Transverse colon (tissue), 4 donors: ENCODE measurements at regions not wholly inside any gene's neighbourhood (a gene's known extent, or its start where the extent isn't known, plus 50 kb on each side); places are given as distances from the start of the nearest gene placed in this dataset.

Experiments
- POLR2A ChIP-seq: fragments of 450-650 bp; IDR thresholded peaks from one replicate; pipeline ENCODE4 v1.6.1; 2016; ENCODE audit warnings: antibody characterized with exemption, mild to moderate bottlenecking, moderate library complexity
- POLR2AphosphoS5 ChIP-seq, 3 donors: sonication (generic); formaldehyde crosslinking; IDR thresholded peaks; one replicate each; pipeline ENCODE4 v1.6.1; 2016; ENCODE audit warnings: antibody characterized with exemption in 3 of 3
- TF ChIP-seq, protein P1 (sequence below), 5 experiments: fragments of 200-600 bp in 3 of 5; fragments of 450-650 bp in 2 of 5; sonication (generic) in 3 of 5; IDR thresholded peaks; 1 replicate in 2 of 5; 2 replicates in 3 of 5; pipeline ENCODE4 v1.5.1; 2016 to 2017; ENCODE audit warnings: antibody characterized with exemption in 5 of 5, inconsistent platforms in 3 of 5, mild to moderate bottlenecking in 2 of 5, moderate library complexity in 1 of 5

DNA sequence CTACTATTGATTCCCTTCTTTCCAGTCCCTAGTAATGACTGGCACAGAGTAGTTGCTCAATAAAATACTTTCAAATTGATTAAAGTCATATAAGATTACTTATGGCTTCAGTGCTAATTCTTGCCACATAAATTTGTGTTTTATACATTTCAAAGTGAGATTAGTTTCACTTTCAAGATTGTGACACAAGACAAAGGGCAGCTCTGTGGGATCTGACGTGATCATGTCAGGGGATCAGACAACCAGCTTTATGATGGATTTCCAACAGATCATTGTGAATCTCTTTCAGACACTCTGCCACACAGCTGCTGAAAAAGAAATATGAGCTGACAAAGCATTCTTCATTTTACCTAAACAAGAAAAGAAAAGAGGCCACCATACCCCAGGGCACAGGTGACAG, 73.4 kb upstream of the POMP start:
- TF ChIP-seq, protein P1, sequence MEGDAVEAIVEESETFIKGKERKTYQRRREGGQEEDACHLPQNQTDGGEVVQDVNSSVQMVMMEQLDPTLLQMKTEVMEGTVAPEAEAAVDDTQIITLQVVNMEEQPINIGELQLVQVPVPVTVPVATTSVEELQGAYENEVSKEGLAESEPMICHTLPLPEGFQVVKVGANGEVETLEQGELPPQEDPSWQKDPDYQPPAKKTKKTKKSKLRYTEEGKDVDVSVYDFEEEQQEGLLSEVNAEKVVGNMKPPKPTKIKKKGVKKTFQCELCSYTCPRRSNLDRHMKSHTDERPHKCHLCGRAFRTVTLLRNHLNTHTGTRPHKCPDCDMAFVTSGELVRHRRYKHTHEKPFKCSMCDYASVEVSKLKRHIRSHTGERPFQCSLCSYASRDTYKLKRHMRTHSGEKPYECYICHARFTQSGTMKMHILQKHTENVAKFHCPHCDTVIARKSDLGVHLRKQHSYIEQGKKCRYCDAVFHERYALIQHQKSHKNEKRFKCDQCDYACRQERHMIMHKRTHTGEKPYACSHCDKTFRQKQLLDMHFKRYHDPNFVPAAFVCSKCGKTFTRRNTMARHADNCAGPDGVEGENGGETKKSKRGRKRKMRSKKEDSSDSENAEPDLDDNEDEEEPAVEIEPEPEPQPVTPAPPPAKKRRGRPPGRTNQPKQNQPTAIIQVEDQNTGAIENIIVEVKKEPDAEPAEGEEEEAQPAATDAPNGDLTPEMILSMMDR (IDR thresholded peaks at IDR 0.05): no peak
- no peak for TF ChIP-seq POLR2A
- no peak for TF ChIP-seq POLR2AphosphoS5 (IDR thresholded peaks at IDR 0.05)
